KMS-11 (cell line): ENCODE measurements at regions not wholly inside any gene's neighbourhood (a gene's known extent, or its start where the extent isn't known, plus 50 kb on each side); places are given as distances from the start of the nearest gene placed in this dataset.

Experiments used
- H2AFZ ChIP-seq: fragments of 200-600 bp; sonication (generic); 2 replicates; pipeline ENCODE4 v1.6.1; 2016; ENCODE audit warnings: antibody characterized with exemption, mixed run types, low read depth
- H3K27ac ChIP-seq: fragments of 200-600 bp; sonication (generic); 2 replicates; pipeline ENCODE4 v1.6.1; 2016; ENCODE audit warnings: mild to moderate bottlenecking, mixed run types
- H3K27me3 ChIP-seq: fragments of 200-600 bp; sonication (generic); 2 replicates; pipeline ENCODE4 v1.6.1; 2017; ENCODE audit warnings: mild to moderate bottlenecking, low read depth, mixed run types, moderate library complexity; ENCODE audit not compliant: insufficient read depth
- H3K36me3 ChIP-seq: fragments of 200-600 bp; sonication (generic); 2 replicates; pipeline ENCODE4 v1.6.1; 2017; ENCODE audit warnings: mild to moderate bottlenecking, mixed run types; ENCODE audit not compliant: insufficient read depth
- H3K4me1 ChIP-seq: fragments of 200-600 bp; sonication (generic); 2 replicates; pipeline ENCODE4 v1.6.1; 2016; ENCODE audit warnings: mild to moderate bottlenecking, low read depth, mixed run types; ENCODE audit not compliant: poor library complexity, severe bottlenecking
- H3K4me2 ChIP-seq: fragments of 200-600 bp; sonication (generic); 2 replicates; pipeline ENCODE4 v1.7.0; 2016; ENCODE audit warnings: mild to moderate bottlenecking, mixed run types
- H3K4me3 ChIP-seq: fragments of 200-600 bp; sonication (generic); IDR thresholded peaks from 2 replicates; pipeline ENCODE4 v1.6.1; 2017; ENCODE audit warnings: low read depth, low read length, mixed read lengths; ENCODE audit not compliant: insufficient read depth
- H3K79me2 ChIP-seq: fragments of 200-600 bp; sonication (generic); 2 replicates; pipeline ENCODE4 v1.6.1; 2016; ENCODE audit warnings: low read depth, mixed run types; ENCODE audit not compliant: insufficient read depth
- H3K9ac ChIP-seq: fragments of 200-600 bp; sonication (generic); 2 replicates; pipeline ENCODE4 v1.6.1; 2016; ENCODE audit warnings: mild to moderate bottlenecking, mixed run types
- H4K20me1 ChIP-seq: fragments of 200-600 bp; sonication (generic); 2 replicates; pipeline ENCODE4 v1.6.1; 2016; ENCODE audit warnings: mild to moderate bottlenecking, mixed run types; ENCODE audit not compliant: insufficient read depth
- TF ChIP-seq, protein P1 (sequence below): fragments of 200-600 bp; sonication (generic); conservative IDR thresholded peaks from 2 replicates; pipeline ENCODE4 v1.6.1; 2017; ENCODE audit warnings: low read depth, mild to moderate bottlenecking, antibody characterized with exemption, low read length, moderate library complexity, mixed read lengths

GRCh38 chr9:82108474-82108873 lies 119.9 kb downstream of the SPATA31D1 start:
- H4K20me1 ChIP-seq = no peaks in the 10 kb centered on the region
- no peaks in the 10 kb centered on the region for H3K36me3 ChIP-seq
- H3K27me3 ChIP-seq = no peaks in the 10 kb centered on the region
- peak overlapping the region; percentile 30; the same call in 1 of the 2 replicates for H3K4me2 ChIP-seq
- H2AFZ ChIP-seq = no peak overlapping the region
- peaks cover 41% of the 10 kb centered on the region for H3K79me2 ChIP-seq
- no peak overlapping the region for H3K27ac ChIP-seq
- peaks cover 40% of the 10 kb centered on the region for H3K4me1 ChIP-seq
- H3K4me3 ChIP-seq = no peak overlapping the region
- TF ChIP-seq, protein P1, sequence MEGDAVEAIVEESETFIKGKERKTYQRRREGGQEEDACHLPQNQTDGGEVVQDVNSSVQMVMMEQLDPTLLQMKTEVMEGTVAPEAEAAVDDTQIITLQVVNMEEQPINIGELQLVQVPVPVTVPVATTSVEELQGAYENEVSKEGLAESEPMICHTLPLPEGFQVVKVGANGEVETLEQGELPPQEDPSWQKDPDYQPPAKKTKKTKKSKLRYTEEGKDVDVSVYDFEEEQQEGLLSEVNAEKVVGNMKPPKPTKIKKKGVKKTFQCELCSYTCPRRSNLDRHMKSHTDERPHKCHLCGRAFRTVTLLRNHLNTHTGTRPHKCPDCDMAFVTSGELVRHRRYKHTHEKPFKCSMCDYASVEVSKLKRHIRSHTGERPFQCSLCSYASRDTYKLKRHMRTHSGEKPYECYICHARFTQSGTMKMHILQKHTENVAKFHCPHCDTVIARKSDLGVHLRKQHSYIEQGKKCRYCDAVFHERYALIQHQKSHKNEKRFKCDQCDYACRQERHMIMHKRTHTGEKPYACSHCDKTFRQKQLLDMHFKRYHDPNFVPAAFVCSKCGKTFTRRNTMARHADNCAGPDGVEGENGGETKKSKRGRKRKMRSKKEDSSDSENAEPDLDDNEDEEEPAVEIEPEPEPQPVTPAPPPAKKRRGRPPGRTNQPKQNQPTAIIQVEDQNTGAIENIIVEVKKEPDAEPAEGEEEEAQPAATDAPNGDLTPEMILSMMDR = no peak
- H3K9ac ChIP-seq = no peak overlapping the region

GRCh38 chr9:82108941-82109340 lies 120.4 kb downstream of the SPATA31D1 start:
- Histone ChIP-seq H3K4me1 (peaks cover 38% of the 10 kb centered on the region), H3K4me3 (no peak overlapping the region), H3K4me2 (peak overlapping the region; percentile 30; the same call in 1 of the 2 replicates), H2AFZ (no peak overlapping the region), H3K79me2 (peaks cover 41% of the 10 kb centered on the region), H3K9ac (no peak overlapping the region), H3K27ac (no peak overlapping the region), H4K20me1 (no peaks in the 10 kb centered on the region), H3K27me3 (no peaks in the 10 kb centered on the region), H3K36me3 (no peaks in the 10 kb centered on the region)
- TF ChIP-seq, protein P1 = no peak

- Histone ChIP-seq H3K4me2 (no peak overlapping the region), H3K36me3 (no peaks in the 10 kb centered on the region), H3K79me2 (peaks cover 38% of the 10 kb centered on the region; the same call in 1 of the 2 replicates), H2AFZ (no peak overlapping the region), H4K20me1 (no peaks in the 10 kb centered on the region), H3K4me1 (peaks cover 43% of the 10 kb centered on the region), H3K9ac (no peak overlapping the region), H3K27me3 (no peaks in the 10 kb centered on the region), H3K4me3 (no peak overlapping the region), H3K27ac (no peak overlapping the region)
- TF ChIP-seq, protein P1 = no peak
Observed at GRCh38 chr9:82109626-82110025, 121.1 kb downstream of the SPATA31D1 start.

DNA sequence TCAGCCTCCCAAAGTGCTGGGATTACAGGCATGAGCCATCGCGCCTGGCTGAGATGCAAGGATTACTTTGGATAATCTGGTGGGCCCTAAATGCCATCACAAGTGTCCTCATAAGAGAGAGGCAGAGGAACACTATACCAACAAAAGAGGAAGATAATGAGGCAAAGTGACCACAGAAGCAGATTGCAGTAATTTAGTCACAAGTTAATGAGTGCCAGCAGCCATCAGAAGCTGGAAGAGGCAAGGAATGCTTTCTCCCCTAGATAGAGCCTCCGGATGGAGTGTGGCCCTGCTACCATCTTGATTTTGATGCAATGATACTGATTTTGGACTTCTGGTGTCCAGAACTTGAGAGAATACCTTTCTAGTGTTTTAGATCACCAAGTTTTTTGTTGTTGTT lies 122.3 kb downstream of the SPATA31D1 start:
- Histone ChIP-seq H3K4me3 (no peak overlapping the region), H3K4me1 (peaks cover 35% of the 10 kb centered on the region), H3K9ac (no peak overlapping the region), H4K20me1 (no peaks in the 10 kb centered on the region), H3K4me2 (no peak overlapping the region), H3K79me2 (peaks cover 25% of the 10 kb centered on the region; the same call in 1 of the 2 replicates), H3K27me3 (no peaks in the 10 kb centered on the region), H2AFZ (no peak overlapping the region), H3K36me3 (no peaks in the 10 kb centered on the region), H3K27ac (no peak overlapping the region)
- TF ChIP-seq, protein P1 = no peak

- H3K4me1 ChIP-seq = peaks cover 17% of the 10 kb centered on the region
- H3K36me3 ChIP-seq = no peaks in the 10 kb centered on the region
- H3K4me3 ChIP-seq = no peak overlapping the region
- peaks cover 21% of the 10 kb centered on the region; the same call in 1 of the 2 replicates for H3K79me2 ChIP-seq
- TF ChIP-seq, protein P1 = no peak
- no peak overlapping the region for H3K4me2 ChIP-seq
- H2AFZ ChIP-seq = no peak overlapping the region
- H3K27me3 ChIP-seq = no peaks in the 10 kb centered on the region
- H3K9ac ChIP-seq = no peak overlapping the region
- no peak overlapping the region for H3K27ac ChIP-seq
- no peaks in the 10 kb centered on the region for H4K20me1 ChIP-seq
Observed at GRCh38 chr9:82115331-82115730, 126.8 kb downstream of the SPATA31D1 start.
